Ramos (cell line): ENCODE measurements at regions not wholly inside any gene's neighbourhood (a gene's known extent, or its start where the extent isn't known, plus 50 kb on each side); places are given as distances from the start of the nearest gene placed in this dataset.
"Not testable (repeated sequence)": the region's sequence is repeated elsewhere in the genome, so short reads cannot be mapped to it uniquely, and the experiment has no call there.

Source experiments
- in situ Hi-C: fragments of 300-500 bp; cut with MboI; formaldehyde crosslinking; loops from one replicate; pipeline ENCODE4 v1.14.3; 2022; ENCODE audit warnings: low sequenced_read_pairs; ENCODE audit not compliant: unreplicated experiment

- in situ Hi-C loops: no loop called here
Observed at GRCh38 chr7:125338110-125338509, 408.5 kb upstream of the POT1 start.

GRCh38 chr7:125336326-125336725, 406.7 kb upstream of the POT1 start:
- in situ Hi-C loops: no loop called here

DNA sequence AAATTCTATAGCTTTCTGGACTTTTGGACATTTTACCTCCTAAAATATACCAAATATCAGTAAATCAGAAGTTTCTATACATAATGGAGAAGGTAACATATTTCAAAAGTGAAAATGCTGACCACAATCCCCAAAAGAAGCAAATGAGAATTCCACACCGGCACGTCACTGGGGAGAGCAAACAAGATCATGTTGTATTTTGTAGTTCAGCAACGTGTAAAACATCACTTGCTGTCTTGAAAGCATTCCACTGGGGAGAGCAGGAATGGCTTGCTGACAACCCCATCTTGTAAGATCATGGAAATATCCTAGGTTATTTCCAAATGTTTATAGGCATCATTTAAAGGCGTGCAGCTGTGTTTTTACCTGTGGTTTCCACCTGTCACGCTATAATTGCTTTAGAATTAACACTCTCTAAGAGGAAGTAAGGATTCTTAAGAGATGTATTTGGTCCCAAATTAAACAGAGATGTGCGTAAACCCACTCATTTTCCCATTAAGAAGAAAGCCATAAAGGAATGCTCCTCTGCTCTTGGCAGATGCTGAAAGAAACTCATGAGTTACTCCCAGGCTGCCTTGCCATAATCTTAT, 397.1 kb upstream of the POT1 start:
- in situ Hi-C loops: no loop called here

DNA sequence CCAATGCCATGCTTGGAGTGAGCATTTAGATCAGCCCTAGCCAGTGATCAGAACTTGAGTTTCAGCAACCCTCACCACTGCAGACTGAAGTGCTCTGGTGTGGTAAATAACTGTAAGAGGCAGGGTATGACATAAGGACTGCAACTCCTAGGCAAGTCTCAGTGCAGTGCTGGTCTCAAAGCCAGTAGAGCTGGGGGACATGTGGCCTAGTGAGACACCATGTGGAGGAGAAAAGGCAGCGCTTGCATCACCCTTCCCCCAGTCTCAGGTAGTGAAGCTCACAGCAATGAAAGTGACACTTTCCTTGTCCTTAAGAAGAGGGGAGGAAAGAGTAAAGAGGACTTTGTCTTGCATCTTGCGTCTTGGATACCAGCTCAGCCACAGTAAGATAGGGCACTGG, 386.8 kb upstream of the POT1 start:
- in situ Hi-C loops: no loop called here

- in situ Hi-C loops: no loop called here
Observed at GRCh38 chr7:125299003-125299765, 369.6 kb upstream of the POT1 start.

DNA sequence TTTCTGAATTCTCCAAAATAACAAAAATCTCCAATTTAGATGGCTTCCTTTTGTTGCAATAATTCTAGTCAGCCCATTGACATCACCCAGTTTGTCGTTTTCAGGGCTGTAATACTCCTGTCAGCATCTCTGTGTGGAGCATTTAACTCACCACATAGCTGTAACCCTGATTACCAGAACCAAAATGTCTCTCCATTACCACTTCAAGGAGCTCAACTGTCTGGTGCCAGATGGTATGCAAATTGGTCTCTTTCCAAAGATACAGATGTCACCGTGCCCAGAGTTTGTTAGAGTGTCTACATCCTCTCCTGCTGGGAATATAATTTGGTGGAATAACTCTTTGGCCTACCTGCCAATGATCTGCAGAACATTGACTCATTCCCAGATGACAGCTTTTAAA, 350.3 kb upstream of the POT1 start:
- in situ Hi-C loops: no loop called here

- in situ Hi-C loops: no loop called here
Observed at GRCh38 chr7:125278318-125278717, 348.7 kb upstream of the POT1 start.

- in situ Hi-C loops: not testable (repeated sequence)
Observed at GRCh38 chr7:125274742-125275141, 345.1 kb upstream of the POT1 start.

- in situ Hi-C loops: not testable (repeated sequence)
Observed at GRCh38 chr7:125264174-125264856, 334.7 kb upstream of the POT1 start.

GRCh38 chr7:125258876-125259417, 329.3 kb upstream of the POT1 start:
- in situ Hi-C loops: not testable (repeated sequence)

GRCh38 chr7:125257617-125258016, 328.0 kb upstream of the POT1 start:
- in situ Hi-C loops: no loop called here

- in situ Hi-C loops: no loop called here
Observed at GRCh38 chr7:125256446-125256845, 326.8 kb upstream of the POT1 start.

DNA sequence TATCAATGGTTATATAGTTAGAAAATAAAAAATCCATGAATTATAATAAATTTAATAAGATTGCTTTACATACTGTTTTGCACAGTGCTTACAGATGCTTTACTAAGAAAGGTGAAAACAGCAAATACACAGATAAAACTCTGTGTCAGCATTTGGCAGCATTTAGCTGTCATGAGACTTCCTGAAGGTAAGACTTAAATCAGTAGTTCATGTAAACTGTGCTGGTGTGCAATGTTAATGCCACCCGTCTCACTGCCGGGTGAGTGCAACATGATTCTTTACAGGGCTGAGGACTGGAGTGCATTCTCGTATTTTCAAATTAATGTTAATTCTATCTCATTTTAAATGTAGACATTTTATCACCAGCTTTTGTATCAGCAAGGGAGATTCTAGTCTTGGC, 326.2 kb upstream of the POT1 start:
- in situ Hi-C loops: no loop called here

DNA sequence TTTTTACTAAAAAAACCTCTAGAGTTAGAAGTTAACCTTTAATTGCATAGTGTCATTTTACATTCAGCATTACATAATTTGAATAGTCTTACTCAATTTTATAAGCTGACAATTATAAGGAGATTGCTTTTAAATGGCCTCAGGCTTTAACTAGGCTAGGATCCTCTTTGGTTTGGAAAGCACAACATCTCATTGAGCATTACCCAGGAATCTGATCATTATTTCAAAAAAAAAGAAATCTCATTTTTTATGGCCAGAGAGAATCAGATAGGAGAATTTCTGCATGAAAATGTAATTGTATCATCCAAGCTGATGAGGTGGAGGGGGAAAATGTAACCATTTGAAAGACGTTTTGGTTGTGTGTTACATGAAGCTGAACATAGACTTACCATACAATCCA, 324.9 kb upstream of the POT1 start:
- in situ Hi-C loops: no loop called here

GRCh38 chr7:125253452-125254190, 324.0 kb upstream of the POT1 start:
- in situ Hi-C loops: no loop called here

- in situ Hi-C loops: no loop called here
Observed at GRCh38 chr7:125247514-125248098, 318.0 kb upstream of the POT1 start.

- in situ Hi-C loops: no loop called here
Observed at GRCh38 chr7:125246706-125247105, 317.1 kb upstream of the POT1 start.

GRCh38 chr7:125241548-125241947, 311.9 kb upstream of the POT1 start:
- in situ Hi-C loops: no loop called here

- in situ Hi-C loops: no loop called here
Observed at GRCh38 chr7:125222596-125222995, 293.0 kb upstream of the POT1 start.

DNA sequence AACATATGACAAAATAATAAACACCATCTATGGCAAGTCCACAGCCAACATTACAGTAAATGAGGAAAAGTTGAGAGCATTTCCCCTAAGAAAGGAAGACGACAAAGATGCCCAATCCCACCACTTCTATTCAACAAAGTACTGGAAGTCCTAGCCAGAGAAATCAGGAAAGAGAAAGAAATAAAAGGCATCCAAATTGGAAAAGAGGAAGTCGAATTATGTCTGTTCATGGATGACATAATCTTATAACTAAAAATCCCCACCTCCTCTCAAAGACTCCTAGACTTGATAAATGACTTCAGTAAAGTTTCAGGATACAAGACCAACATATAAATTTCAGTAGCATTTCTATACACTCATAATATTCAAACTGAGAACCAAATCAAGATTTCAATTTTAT, 288.5 kb upstream of the POT1 start:
- in situ Hi-C loops: no loop called here
